ENCODE measurements at regions not wholly inside any gene's neighbourhood (a gene's known extent, or its start where the extent isn't known, plus 50 kb on each side); places are given as distances from the start of the nearest gene placed in this dataset.
"Not testable (repeated sequence)": the region's sequence is repeated elsewhere in the genome, so short reads cannot be mapped to it uniquely, and the experiment has no call there.

- intact Hi-C loops (cut with DNase I) = no loop called here
- DNase-seq = no peak
- TF ChIP-seq, protein P1, sequence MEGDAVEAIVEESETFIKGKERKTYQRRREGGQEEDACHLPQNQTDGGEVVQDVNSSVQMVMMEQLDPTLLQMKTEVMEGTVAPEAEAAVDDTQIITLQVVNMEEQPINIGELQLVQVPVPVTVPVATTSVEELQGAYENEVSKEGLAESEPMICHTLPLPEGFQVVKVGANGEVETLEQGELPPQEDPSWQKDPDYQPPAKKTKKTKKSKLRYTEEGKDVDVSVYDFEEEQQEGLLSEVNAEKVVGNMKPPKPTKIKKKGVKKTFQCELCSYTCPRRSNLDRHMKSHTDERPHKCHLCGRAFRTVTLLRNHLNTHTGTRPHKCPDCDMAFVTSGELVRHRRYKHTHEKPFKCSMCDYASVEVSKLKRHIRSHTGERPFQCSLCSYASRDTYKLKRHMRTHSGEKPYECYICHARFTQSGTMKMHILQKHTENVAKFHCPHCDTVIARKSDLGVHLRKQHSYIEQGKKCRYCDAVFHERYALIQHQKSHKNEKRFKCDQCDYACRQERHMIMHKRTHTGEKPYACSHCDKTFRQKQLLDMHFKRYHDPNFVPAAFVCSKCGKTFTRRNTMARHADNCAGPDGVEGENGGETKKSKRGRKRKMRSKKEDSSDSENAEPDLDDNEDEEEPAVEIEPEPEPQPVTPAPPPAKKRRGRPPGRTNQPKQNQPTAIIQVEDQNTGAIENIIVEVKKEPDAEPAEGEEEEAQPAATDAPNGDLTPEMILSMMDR (IDR thresholded peaks at IDR 0.05) = no peak
- H3K27ac ChIP-seq = no peak overlapping the region
- H3K9me3 ChIP-seq = no peaks in the 10 kb centered on the region
- no peak overlapping the region for H3K4me3 ChIP-seq
- H3K36me3 ChIP-seq = no peaks in the 10 kb centered on the region
- peak in 2 of 4 donors; percentile 35 to 51 for ATAC-seq
- no peak for FAIRE-seq
- 5 to 7% methylated on average over 22 of the region's 22 CpGs for WGBS, 2 donors
- peaks cover 10 to 79% (median 16%) of the 10 kb centered on the region in 4 donors for H3K27me3 ChIP-seq
- H3K4me1 ChIP-seq = no peaks in the 10 kb centered on the region
Measured at GRCh38 chr6:27592481-27593199, 119.7 kb upstream of the ZNF184 start.

DNA sequence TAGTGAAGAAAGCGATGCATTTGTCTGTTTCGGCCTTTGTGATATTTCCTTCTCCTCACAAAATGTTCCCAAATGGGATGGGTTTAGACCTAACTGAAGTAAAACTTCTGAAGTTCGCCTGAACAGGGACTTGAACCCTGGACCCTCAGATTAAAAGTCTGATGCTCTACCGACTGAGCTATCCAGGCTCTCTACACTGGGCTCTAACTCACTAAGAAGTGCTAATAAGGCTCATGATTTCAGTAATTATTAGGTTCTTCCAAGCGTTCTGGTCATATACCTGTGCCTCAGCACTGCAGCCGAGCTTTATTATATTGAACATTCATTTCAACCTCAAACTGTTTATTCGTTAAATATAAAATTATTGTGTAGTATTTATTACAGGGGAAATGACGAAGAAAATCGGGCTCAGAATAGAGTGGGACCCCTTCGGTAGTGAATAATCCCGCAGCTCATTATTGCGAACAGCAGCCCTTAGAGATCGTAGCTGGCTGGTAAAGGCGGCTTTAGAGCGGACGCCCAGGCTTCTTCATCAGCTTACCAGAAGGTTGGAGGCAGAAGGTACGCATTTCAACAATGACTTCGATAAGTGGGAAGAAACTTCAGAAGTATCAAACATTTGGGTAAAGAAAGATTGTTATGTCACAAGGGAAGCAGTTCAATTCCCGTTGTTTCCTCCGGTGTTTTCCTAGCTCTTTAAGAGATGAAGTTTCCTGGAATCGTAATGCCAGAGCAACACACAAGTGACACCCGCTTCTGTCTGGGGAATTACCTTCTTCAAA, 119.0 kb upstream of the ZNF184 start:
- H3K4me1 ChIP-seq = no peaks in the 10 kb centered on the region
- H3K9me3 ChIP-seq = no peaks in the 10 kb centered on the region
- H3K4me3 ChIP-seq = no peak overlapping the region
- no peak for ATAC-seq
- no peak for DNase-seq
- WGBS, 2 donors = 9 to 10% methylated on average over 22 of the region's 22 CpGs
- no peak overlapping the region for H3K27ac ChIP-seq
- no peaks in the 10 kb centered on the region for H3K36me3 ChIP-seq
- FAIRE-seq = no peak
- TF ChIP-seq, protein P1 (IDR thresholded peaks at IDR 0.05) = no peak
- intact Hi-C loops (cut with DNase I) = no loop called here
- H3K27me3 ChIP-seq = peaks cover 10 to 82% (median 16%) of the 10 kb centered on the region in 4 donors

GRCh38 chr6:27585316-27585715, 112.4 kb upstream of the ZNF184 start:
- FAIRE-seq; ATAC-seq; H3K4me3 ChIP-seq; intact Hi-C loops (cut with DNase I); H3K36me3 ChIP-seq; H3K9me3 ChIP-seq; DNase-seq; H3K27ac ChIP-seq; H3K4me1 ChIP-seq: not testable (repeated sequence)
- WGBS, 2 donors = 63 to 78% methylated on average over 11 of the region's 11 CpGs
- H3K27me3 ChIP-seq = peaks cover 6 to 74% (median 15%) of the 10 kb centered on the region in 4 donors

DNA sequence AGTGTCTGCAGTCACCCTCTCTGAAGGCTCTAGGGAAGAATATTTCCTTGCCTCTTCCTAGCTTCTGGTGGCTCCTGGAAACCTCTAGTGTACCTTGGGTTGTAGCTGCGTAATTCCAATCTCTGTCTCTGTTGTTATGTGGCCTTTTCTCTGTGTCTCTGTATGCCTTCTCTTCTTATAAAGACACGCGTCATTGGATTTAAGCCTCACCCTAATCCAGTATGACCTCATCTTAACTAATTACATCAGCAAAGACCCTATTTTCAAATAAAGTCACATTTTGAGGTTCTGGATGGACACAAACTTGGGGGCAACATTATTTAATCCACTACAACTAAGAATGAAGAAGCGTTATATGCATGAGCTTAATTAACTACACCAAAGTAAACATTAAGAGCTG, 111.4 kb upstream of the ZNF184 start:
- FAIRE-seq (no peak), ATAC-seq (no peak)

More for the DNA sequence above, 111.4 kb upstream of the ZNF184 start:
- Histone ChIP-seq H3K27ac (no peak overlapping the region), H3K9me3 (no peaks in the 10 kb centered on the region), H3K36me3 (no peaks in the 10 kb centered on the region), H3K27me3 (peaks cover 6 to 73% (median 13%) of the 10 kb centered on the region in 4 donors), H3K4me1 (no peaks in the 10 kb centered on the region), H3K4me3 (no peak overlapping the region)
- intact Hi-C loops (cut with DNase I) = no loop called here
- WGBS, 2 donors = 71 to 82% methylated on average over 4 of the region's 4 CpGs
- no peak for DNase-seq
- TF ChIP-seq, protein P1 (IDR thresholded peaks at IDR 0.05) = no peak

All from pancreas (tissue), 10 donors.